Prostate gland (tissue), 2 donors: ENCODE measurements at regions not wholly inside any gene's neighbourhood (a gene's known extent, or its start where the extent isn't known, plus 50 kb on each side); places are given as distances from the start of the nearest gene placed in this dataset.
"Not testable (repeated sequence)": the region's sequence is repeated elsewhere in the genome, so short reads cannot be mapped to it uniquely, and the experiment has no call there.

Experiments
- DNase-seq: peaks from one replicate; pipeline ENCODE4 v3.0.0-alpha.2; 2019; ENCODE audit warnings: low spot score
- H3K27ac ChIP-seq, 2 donors: fragments of 200-600 bp; sonication (generic); 2 replicates each; pipeline ENCODE4 v1.5.1; 2017 to 2019
- H3K27me3 ChIP-seq: fragments of 200-600 bp; sonication (generic); replicated peaks from 2 replicates; pipeline ENCODE4 v1.5.1; 2019; ENCODE audit not compliant: insufficient read depth
- H3K36me3 ChIP-seq, 2 donors: fragments of 200-600 bp; sonication (generic); 1 replicate in 1 of 2; 2 replicates in 1 of 2; pipeline versions ENCODE4 v1.5.1 to v1.8.1; 2017 to 2019
- H3K4me1 ChIP-seq: fragments of 200-600 bp; sonication (generic); replicated peaks from 2 replicates; pipeline ENCODE4 v1.5.1; 2019
- H3K4me3 ChIP-seq, 2 donors: fragments of 200-600 bp; sonication (generic); 2 replicates each; pipeline ENCODE4 v1.5.1; 2017 to 2019
- H3K9me3 ChIP-seq: fragments of 200-600 bp; sonication (generic); 2 replicates; pipeline ENCODE4 v1.5.1; 2017
- POLR2A ChIP-seq: fragments of 450-650 bp; IDR thresholded peaks from one replicate; pipeline ENCODE4 v1.6.1; 2016; ENCODE audit warnings: antibody characterized with exemption, mild to moderate bottlenecking
- POLR2AphosphoS5 ChIP-seq: sonication (generic); formaldehyde crosslinking; IDR thresholded peaks from one replicate; pipeline ENCODE4 v1.6.1; 2017; ENCODE audit warnings: antibody characterized with exemption
- WGBS: methylation state at CpG from one replicate; pipeline ENCODE4 v1.1.5; 2018; 5-methylcytosine and 5-hydroxymethylcytosine counted together
- intact Hi-C: fragments of 100-400 bp; cut with DNase I; formaldehyde crosslinking; loops from one replicate; pipeline ENCODE4 v1.14.2; 2022
- TF ChIP-seq, protein P1 (sequence below), 4 experiments: fragments of 200-600 bp in 2 of 4; fragments of 450-650 bp in 2 of 4; sonication (generic) in 2 of 4; IDR thresholded peaks; 1 replicate in 3 of 4; 2 replicates in 1 of 4; pipeline ENCODE4 v1.5.1; 2016 to 2019; ENCODE audit warnings: antibody characterized with exemption in 4 of 4, mild to moderate bottlenecking in 2 of 4, moderate library complexity in 2 of 4

- H3K27ac ChIP-seq: no peak overlapping the region
- DNase-seq: no peak
- TF ChIP-seq, protein P1, sequence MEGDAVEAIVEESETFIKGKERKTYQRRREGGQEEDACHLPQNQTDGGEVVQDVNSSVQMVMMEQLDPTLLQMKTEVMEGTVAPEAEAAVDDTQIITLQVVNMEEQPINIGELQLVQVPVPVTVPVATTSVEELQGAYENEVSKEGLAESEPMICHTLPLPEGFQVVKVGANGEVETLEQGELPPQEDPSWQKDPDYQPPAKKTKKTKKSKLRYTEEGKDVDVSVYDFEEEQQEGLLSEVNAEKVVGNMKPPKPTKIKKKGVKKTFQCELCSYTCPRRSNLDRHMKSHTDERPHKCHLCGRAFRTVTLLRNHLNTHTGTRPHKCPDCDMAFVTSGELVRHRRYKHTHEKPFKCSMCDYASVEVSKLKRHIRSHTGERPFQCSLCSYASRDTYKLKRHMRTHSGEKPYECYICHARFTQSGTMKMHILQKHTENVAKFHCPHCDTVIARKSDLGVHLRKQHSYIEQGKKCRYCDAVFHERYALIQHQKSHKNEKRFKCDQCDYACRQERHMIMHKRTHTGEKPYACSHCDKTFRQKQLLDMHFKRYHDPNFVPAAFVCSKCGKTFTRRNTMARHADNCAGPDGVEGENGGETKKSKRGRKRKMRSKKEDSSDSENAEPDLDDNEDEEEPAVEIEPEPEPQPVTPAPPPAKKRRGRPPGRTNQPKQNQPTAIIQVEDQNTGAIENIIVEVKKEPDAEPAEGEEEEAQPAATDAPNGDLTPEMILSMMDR (IDR thresholded peaks at IDR 0.05): no peak
- TF ChIP-seq POLR2A (no peak), POLR2AphosphoS5 (no peak)
- intact Hi-C loops: no loop called here
- H3K36me3 ChIP-seq: no peaks in the 10 kb centered on the region
- no peaks in the 10 kb centered on the region for H3K9me3 ChIP-seq
- no peaks in the 10 kb centered on the region for H3K4me1 ChIP-seq
- 31% methylated on average over 4 of the region's 4 CpGs for WGBS
- no peaks in the 10 kb centered on the region for H3K27me3 ChIP-seq
- no peak overlapping the region for H3K4me3 ChIP-seq
Observed at GRCh38 chr4:77360451-77360850, 203.4 kb downstream of the CCNG2 start.

DNA sequence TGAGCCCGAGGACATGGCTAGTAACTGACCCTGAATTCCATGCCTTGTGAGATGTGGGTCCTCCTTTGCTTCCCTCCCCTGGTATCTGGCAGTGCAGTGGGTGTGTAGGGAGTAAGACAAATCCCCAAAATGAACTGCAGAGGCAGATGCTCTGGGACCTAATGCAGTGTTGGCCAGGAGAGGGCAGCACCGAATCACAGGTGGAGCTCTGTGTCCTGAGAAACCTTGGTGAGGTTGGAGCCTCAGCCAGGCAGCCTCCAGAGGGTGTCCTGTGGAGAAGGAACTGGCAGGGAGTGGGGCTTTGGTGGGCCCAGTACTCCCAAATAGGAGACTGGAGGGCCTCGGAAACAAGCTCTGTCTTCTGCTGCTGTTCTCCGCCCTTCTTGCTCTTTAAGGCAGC, 209.9 kb downstream of the CCNG2 start:
- TF ChIP-seq, protein P1 (IDR thresholded peaks at IDR 0.05): peak in 2 of 4 experiments; percentile 39 to 50
- 35% methylated on average over 4 of the region's 4 CpGs for WGBS

DNA sequence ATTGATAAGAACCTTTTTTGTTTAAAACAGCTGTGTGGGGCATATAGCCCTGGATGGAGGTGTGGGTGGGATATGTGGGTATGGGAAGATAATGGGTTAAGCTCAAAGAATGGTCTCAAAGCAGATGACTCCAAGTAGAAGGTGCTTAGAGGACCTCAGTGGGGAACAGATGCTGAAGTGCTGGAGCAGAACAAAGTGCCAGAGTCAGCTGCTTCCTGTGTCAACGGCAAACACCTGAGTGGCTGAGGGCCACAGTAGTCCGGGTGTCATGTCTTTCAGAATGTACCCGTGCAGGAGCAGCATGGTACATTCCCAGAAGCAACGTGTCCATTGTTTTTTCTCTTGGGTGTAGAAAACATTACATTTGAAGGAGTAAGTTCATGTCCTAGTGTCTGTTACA, 210.6 kb downstream of the CCNG2 start:
- H3K27me3 ChIP-seq: no peaks in the 10 kb centered on the region
- no peak for DNase-seq
- 65% methylated on average over 4 of the region's 4 CpGs for WGBS
- no peak overlapping the region for H3K4me3 ChIP-seq
- no peaks in the 10 kb centered on the region for H3K4me1 ChIP-seq
- TF ChIP-seq POLR2A (no peak), POLR2AphosphoS5 (no peak)
- TF ChIP-seq, protein P1 (IDR thresholded peaks at IDR 0.05): no peak
- no peaks in the 10 kb centered on the region for H3K9me3 ChIP-seq
- no peaks in the 10 kb centered on the region for H3K36me3 ChIP-seq
- H3K27ac ChIP-seq: no peak overlapping the region
- intact Hi-C loops: no loop called here

More for the DNA sequence above, 209.9 kb downstream of the CCNG2 start:
- H3K9me3 ChIP-seq, H3K36me3 ChIP-seq, DNase-seq, H3K4me1 ChIP-seq, H3K27me3 ChIP-seq, intact Hi-C loops, H3K4me3 ChIP-seq, H3K27ac ChIP-seq: not testable (repeated sequence)

DNA sequence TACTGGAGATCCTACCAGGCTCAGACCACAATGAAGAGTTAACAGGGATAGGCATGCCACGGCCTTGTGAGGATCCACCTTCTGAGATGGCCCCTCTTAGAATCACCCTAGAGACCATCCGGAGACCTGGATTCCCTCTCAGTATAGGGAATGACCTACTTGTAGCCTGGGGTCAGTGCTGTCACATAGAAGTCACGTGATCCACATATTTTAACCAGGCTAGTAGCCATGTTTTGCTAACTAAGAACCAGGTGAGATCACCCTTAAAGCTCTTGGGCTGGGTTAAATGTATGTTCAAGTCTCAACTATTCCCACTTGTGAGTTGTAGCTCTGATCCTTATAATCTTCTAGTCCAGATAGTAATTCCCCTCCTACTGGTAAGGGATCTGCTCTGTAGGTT, 215.4 kb downstream of the CCNG2 start:
- WGBS: 96% methylated on average over 3 of the region's 3 CpGs
- H3K36me3 ChIP-seq: no peaks in the 10 kb centered on the region
- intact Hi-C loops: no loop called here

More for the DNA sequence above, 215.4 kb downstream of the CCNG2 start:
- Histone ChIP-seq H3K4me1 (no peaks in the 10 kb centered on the region), H3K27me3 (no peaks in the 10 kb centered on the region), H3K9me3 (no peaks in the 10 kb centered on the region), H3K4me3 (no peak overlapping the region), H3K27ac (no peak overlapping the region)
- TF ChIP-seq POLR2AphosphoS5: no peak
- TF ChIP-seq, protein P1 (IDR thresholded peaks at IDR 0.05): no peak
- TF ChIP-seq POLR2A: no peak
- DNase-seq: no peak
